H1 (cell line): ENCODE measurements at regions not wholly inside any gene's neighbourhood (a gene's known extent, or its start where the extent isn't known, plus 50 kb on each side); places are given as distances from the start of the nearest gene placed in this dataset.

ENCODE experiments used
- RNF2 ChIP-seq: fragments of 200-900, 300-1000 bp; sonication (generic); IDR thresholded peaks from 2 replicates; pipeline ENCODE4 v1.7.1; 2016; ENCODE audit warnings: borderline replicate concordance, low read depth, mild to moderate bottlenecking, antibody characterized with exemption, low read length; ENCODE audit not compliant: poor library complexity, severe bottlenecking; ENCODE audit errors: missing control alignments
- TF ChIP-seq, protein P1 (sequence below), 3 experiments: IDR thresholded peaks; 1 replicate in 2 of 3; 2 replicates in 1 of 3; pipeline versions ENCODE4 v1.5.1 to v1.6.1; 2011; ENCODE audit warnings: low read length in 3 of 3, mild to moderate bottlenecking in 3 of 3, inconsistent platforms in 2 of 3, low read depth in 1 of 3, moderate library complexity in 1 of 3; ENCODE audit not compliant: insufficient read depth in 1 of 3; ENCODE audit errors: control extremely low read depth in 1 of 3

DNA sequence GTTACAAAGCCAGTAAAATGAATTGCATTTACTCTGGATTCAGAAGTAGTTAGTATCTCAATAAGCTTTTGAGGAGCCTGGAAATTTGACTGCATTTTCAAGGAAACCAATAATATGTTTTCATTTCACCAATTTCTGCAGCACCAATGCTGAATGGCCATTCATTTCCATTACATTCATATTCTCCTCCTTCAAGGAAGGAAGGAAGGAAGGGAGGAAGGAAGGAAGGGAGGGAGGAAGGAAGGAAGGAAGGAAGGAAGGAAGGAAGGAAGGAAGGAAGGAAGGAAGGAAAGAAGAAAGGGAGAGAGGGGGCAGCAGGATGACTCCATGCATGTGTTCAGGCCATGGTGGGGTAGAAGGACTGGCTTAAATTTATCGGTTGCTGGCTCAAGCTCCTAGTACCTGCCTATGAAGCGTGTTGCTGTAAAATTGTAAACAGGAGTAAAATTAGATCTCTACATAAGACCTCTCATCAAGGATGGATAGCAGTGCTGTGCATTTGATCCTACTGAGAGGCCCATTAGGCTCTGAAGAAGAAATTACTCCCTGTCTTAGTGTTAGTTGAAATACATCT lies 498.8 kb upstream of the TNC start (continued):
- TF ChIP-seq, protein P1, sequence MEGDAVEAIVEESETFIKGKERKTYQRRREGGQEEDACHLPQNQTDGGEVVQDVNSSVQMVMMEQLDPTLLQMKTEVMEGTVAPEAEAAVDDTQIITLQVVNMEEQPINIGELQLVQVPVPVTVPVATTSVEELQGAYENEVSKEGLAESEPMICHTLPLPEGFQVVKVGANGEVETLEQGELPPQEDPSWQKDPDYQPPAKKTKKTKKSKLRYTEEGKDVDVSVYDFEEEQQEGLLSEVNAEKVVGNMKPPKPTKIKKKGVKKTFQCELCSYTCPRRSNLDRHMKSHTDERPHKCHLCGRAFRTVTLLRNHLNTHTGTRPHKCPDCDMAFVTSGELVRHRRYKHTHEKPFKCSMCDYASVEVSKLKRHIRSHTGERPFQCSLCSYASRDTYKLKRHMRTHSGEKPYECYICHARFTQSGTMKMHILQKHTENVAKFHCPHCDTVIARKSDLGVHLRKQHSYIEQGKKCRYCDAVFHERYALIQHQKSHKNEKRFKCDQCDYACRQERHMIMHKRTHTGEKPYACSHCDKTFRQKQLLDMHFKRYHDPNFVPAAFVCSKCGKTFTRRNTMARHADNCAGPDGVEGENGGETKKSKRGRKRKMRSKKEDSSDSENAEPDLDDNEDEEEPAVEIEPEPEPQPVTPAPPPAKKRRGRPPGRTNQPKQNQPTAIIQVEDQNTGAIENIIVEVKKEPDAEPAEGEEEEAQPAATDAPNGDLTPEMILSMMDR (IDR thresholded peaks at IDR 0.05; ENCODE audit: control extremely low read depth in 1 of 3, insufficient read depth in 1 of 3, low read depth in 1 of 3, low read length in 3 of 3) = no peak
- TF ChIP-seq RNF2 = no peak
